Body of pancreas (tissue), 4 donors: ENCODE measurements at regions not wholly inside any gene's neighbourhood (a gene's known extent, or its start where the extent isn't known, plus 50 kb on each side); places are given as distances from the start of the nearest gene placed in this dataset.

Source experiments
- CTCF ChIP-seq, 7 experiments: fragments of 450-650 bp in 4 of 7; fragments of 200-600 bp in 3 of 7; sonication (generic) in 3 of 7; IDR thresholded peaks; one replicate each; pipeline ENCODE4 v1.5.1; 2016 to 2019; ENCODE audit warnings: antibody characterized with exemption in 7 of 7
- POLR2A ChIP-seq, 3 donors: fragments of 450-650 bp; IDR thresholded peaks; one replicate each; pipeline ENCODE4 v1.6.1; 2016; ENCODE audit warnings: antibody characterized with exemption in 3 of 3, mild to moderate bottlenecking in 2 of 3

- TF ChIP-seq CTCF (IDR thresholded peaks at IDR 0.05) (no peak), POLR2A (IDR thresholded peaks at IDR 0.05) (no peak)
Observed at GRCh38 chr3:21326704-21327475, 424.1 kb downstream of the ZNF385D start.
